ENCODE measurements at regions not wholly inside any gene's neighbourhood (a gene's known extent, or its start where the extent isn't known, plus 50 kb on each side); places are given as distances from the start of the nearest gene placed in this dataset.

DNA sequence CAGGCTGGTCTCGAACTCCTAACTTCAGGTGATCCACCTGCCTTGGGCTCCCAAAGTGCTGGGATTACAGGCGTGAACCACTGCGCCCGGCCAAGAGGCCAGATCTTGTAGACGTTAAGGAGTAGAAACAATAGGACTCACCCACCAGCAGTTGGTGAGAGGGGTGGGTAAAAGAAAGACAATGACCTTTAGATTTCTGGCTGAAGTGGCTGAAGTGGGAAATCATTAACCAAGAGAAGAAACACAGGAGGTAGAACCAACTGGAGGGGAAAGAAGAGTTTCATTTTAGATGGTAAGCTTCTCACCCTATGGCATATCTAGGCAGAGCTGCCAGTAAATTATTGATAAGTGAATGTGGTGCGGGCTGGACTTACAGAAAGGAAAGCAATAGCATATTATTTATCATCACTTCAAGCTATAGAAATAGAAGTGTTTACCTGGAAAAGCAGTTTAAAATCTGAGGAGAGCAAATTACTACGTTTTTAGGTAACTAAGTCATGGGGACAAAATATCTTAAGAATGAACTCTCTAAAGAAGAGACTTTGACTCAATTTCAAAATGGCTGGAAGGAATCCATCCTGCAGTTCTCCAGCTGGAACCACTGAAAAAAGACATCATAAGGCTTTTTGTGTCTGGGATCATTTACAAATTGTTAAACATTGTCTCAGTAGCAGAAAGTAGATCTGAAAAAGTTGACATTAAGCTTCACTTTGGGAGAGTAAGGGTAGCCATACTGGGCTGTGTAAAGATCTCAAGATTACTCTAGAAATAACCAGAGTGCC, 109.6 kb downstream of the ALDH8A1 start:
- H3K4me3 ChIP-seq (ENCODE audit: low read depth, low read length): no peak overlapping the region
- TF ChIP-seq, protein P1, sequence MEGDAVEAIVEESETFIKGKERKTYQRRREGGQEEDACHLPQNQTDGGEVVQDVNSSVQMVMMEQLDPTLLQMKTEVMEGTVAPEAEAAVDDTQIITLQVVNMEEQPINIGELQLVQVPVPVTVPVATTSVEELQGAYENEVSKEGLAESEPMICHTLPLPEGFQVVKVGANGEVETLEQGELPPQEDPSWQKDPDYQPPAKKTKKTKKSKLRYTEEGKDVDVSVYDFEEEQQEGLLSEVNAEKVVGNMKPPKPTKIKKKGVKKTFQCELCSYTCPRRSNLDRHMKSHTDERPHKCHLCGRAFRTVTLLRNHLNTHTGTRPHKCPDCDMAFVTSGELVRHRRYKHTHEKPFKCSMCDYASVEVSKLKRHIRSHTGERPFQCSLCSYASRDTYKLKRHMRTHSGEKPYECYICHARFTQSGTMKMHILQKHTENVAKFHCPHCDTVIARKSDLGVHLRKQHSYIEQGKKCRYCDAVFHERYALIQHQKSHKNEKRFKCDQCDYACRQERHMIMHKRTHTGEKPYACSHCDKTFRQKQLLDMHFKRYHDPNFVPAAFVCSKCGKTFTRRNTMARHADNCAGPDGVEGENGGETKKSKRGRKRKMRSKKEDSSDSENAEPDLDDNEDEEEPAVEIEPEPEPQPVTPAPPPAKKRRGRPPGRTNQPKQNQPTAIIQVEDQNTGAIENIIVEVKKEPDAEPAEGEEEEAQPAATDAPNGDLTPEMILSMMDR (IDR thresholded peaks at IDR 0.05; ENCODE audit: insufficient read depth, low read depth, low read length, missing control alignments): no peak
- DNase-seq (ENCODE audit: low read depth): no peak

DNA sequence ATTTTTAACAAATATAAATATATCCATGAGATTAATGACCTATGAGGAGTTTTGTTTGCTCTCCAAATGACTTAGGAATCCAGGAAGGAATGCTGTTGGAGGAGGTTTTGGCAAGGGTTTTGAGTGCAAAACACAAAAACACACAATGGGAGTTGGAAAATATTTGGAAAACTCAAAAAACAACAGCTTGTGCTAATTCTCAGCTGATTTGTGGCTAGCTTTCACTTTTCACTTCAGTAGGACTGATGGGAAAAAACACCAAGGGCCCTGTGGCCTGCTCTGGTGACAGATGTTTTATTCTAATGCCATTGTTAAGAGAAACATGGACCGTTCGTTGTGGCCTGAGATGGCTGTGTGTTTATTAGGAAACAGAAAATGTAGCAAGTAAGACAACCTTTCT, 113.9 kb downstream of the ALDH8A1 start:
- no peak for DNase-seq (ENCODE audit: low read depth)
- TF ChIP-seq, protein P1 (IDR thresholded peaks at IDR 0.05; ENCODE audit: insufficient read depth, low read depth, low read length, missing control alignments): no peak
- no peak overlapping the region for H3K4me3 ChIP-seq (ENCODE audit: low read depth, low read length)

DNA sequence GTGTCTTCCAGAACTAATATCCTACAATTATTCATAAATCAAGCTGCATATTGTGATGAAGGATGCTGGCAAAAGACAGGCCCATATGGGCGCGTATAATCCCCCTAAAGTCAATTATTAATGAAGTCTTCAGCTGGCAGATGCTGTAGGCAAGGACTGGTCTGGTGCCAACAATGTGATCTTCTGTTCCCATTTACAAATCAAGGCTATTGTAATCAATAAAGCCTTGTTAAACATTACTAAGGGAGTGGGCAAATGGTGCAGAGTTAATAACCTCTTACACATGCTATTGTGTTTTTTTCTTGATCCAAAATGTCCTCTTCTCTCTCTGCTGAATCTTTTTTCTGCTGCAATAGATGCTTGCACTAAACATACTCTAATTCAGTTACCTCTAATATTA, 119.0 kb downstream of the ALDH8A1 start:
- no peak for DNase-seq (ENCODE audit: low read depth)
- TF ChIP-seq, protein P1 (IDR thresholded peaks at IDR 0.05; ENCODE audit: insufficient read depth, low read depth, low read length, missing control alignments): no peak
- H3K4me3 ChIP-seq (ENCODE audit: low read depth, low read length): no peak overlapping the region

DNA sequence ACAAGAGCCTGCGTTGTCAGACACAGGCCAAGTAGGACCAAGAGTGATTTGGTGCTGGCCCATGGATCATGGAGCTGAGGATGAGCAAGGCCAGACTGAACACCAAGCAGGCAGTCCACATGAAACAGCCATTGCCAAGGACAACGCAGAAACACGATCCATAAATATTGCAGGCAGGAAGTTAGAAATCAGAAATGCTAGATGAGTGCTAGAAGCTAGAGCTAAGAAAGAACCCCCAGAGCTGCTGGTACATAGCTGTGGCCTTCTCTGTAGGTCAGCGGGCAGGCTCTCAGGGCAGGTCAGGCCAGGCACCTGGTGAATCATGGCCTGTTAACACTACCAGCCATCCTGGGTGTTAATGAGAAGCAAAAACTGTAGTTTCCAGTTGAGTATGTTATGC, 119.7 kb downstream of the ALDH8A1 start:
- DNase-seq (ENCODE audit: low read depth): no peak
- TF ChIP-seq, protein P1 (IDR thresholded peaks at IDR 0.05; ENCODE audit: insufficient read depth, low read depth, low read length, missing control alignments): no peak
- no peak overlapping the region for H3K4me3 ChIP-seq (ENCODE audit: low read depth, low read length)

DNA sequence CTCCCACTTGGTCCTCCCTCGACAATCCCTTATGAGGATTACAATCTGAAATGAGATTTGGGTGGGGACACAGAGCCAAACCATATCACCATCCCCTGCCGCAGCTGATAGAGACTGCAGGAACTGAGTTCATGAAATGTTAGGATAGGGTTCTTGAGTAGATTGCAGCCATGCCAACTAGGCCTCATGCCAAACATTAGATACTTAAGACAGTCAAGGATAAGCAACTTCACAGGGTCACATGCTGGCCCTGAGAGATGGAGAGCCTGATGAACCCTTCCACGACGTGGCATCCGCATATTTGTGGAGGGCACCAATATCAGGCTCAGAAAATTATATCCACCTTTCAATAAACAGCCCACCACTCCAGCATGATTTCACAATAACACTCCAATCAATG, 121.3 kb downstream of the ALDH8A1 start:
- no peak for DNase-seq (ENCODE audit: low read depth)
- TF ChIP-seq, protein P1 (IDR thresholded peaks at IDR 0.05; ENCODE audit: insufficient read depth, low read depth, low read length, missing control alignments): no peak
- H3K4me3 ChIP-seq (ENCODE audit: low read depth, low read length): no peak overlapping the region

DNA sequence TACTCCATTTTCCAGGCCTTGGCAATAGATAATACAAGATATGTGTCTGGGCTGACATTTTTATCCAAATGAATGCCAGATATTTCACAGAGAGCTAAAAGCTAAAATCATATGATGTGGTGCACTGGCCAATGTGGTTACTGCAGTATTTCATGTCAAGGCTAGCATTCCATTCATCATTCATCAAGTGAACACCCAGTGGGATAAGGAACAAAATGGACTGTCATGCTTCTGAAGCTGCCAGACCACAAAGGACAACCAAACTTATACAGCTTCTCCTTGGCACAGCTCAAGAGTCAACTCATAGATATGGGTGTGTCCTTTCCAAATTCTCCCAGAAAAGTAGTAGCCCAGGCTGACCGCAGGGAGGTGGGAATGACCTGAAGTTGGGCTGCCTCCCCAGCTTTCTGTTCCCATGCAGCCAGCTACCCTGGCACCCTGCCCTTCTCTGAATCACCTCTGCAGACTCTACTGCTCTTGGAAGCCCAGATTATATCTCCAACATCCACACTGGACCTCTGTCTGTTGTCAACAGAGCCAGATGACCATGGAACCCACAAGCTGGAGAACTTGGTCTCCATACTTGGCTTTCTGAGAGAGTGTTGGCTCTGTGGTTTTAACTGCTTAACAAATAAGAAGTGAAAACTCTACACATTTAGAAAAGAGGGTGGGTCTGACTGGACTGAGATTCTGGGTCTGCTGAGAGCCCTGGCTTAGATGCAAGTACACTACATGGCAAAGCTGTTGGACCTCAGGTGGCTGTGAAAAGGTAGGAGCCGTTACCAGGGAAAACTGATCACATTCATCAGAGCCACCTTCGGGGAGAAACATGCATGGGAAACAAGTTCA, 122.8 kb downstream of the ALDH8A1 start:
- peak; percentile 45 for DNase-seq (ENCODE audit: low read depth)
- TF ChIP-seq, protein P1 (IDR thresholded peaks at IDR 0.05; ENCODE audit: insufficient read depth, low read depth, low read length, missing control alignments): no peak
- no peak overlapping the region for H3K4me3 ChIP-seq (ENCODE audit: low read depth, low read length)
